ENCODE measurements at regions not wholly inside any gene's neighbourhood (a gene's known extent, or its start where the extent isn't known, plus 50 kb on each side); places are given as distances from the start of the nearest gene placed in this dataset.
A peak's percentile ranks its signal among the peaks of the same experiment; 100 is the strongest.

GRCh38 chr3:72376956-72377710, 471.1 kb downstream of the SHQ1 start (continued):
- TF ChIP-seq ZNF462 (CRISPR knock-in tag; IDR thresholded peaks at IDR 0.05) (no peak), CTCF (conservative IDR thresholded peaks at IDR 0.05; ENCODE audit: low read depth in 2 of 2) (no peak), ZNF331 (CRISPR knock-in tag; IDR thresholded peaks at IDR 0.05; ENCODE audit: low read depth) (no peak)

- peaks cover 31% of the 10 kb centered on the region for H3K36me3 Mint-ChIP-seq (ENCODE audit: low read depth)
- Histone ChIP-seq H3K79me2 (replicated peaks; ENCODE audit: insufficient read depth) (peaks cover 26% of the 10 kb centered on the region), H3K36me3 (ENCODE audit: insufficient read depth) (0 out of 2 replicates have a peak, but pooled peaks cover 3% of the 10 kb centered on the region), H3K27ac (ENCODE audit: low read depth) (peak overlapping the region; percentile 95; the same call in 1 of the 2 replicates), H3K4me3 (no peak overlapping the region; the same call in 1 of the 2 replicates), H2AFZ (no peak overlapping the region), H3F3A (replicated peaks; ENCODE audit: low read depth) (peaks cover 9% of the 10 kb centered on the region; the same call in 1 of the 2 replicates), H3K27me3 (ENCODE audit: insufficient read depth) (no peaks in the 10 kb centered on the region), H4K20me1 (replicated peaks; ENCODE audit: insufficient read depth) (no peaks in the 10 kb centered on the region; the same call in 1 of the 2 replicates), H3K9me2 (ENCODE audit: insufficient read depth) (0 out of 2 replicates have a peak, but pooled peaks cover 5% of the 10 kb centered on the region), H3K4me1 (ENCODE audit: insufficient read depth) (peaks cover 80% of the 10 kb centered on the region), H3K4me2 (peak overlapping the region; percentile 71)
- no peak for TF ChIP-seq POLR2AphosphoS5 (IDR thresholded peaks at IDR 0.05; ENCODE audit: low read depth)
- no peak for TF ChIP-seq JUNB (IDR thresholded peaks at IDR 0.05; ENCODE audit: unreplicated experiment)
- DNase-seq (ENCODE audit: low spot score) (peak; percentile 31), ATAC-seq (peak; percentile 25; the same call in 2 of the 3 replicates)
- H3K4me1 Mint-ChIP-seq, result peaks cover 79% of the 10 kb centered on the region
- no peaks in the 10 kb centered on the region; the same call in 2 of the 3 replicates for H3K9me3 Mint-ChIP-seq
- peaks cover 6% of the 10 kb centered on the region for H3K27me3 Mint-ChIP-seq (ENCODE audit: insufficient read depth, low read depth, poor library complexity)
- peak overlapping the region; percentile 25 for H3K27ac Mint-ChIP-seq
- peak overlapping the region; percentile 22; the same call in 1 of the 3 replicates for H3K4me3 Mint-ChIP-seq
Measured at GRCh38 chr3:72375237-72376076, 472.8 kb downstream of the SHQ1 start.
